RWPE1 (cell line): ENCODE measurements at regions not wholly inside any gene's neighbourhood (a gene's known extent, or its start where the extent isn't known, plus 50 kb on each side); places are given as distances from the start of the nearest gene placed in this dataset.

Experiments
- CTCF ChIA-PET: fragments of 350-600 bp; sonication (Branson Sonifier 250); formaldehyde crosslinking; extraction: SDS; loops from one replicate; lab custom pipeline; 2021; lab: Yijun Ruan, JAX
- POLR2A ChIA-PET: fragments of 400-600 bp; formaldehyde crosslinking; extraction: SDS; loops from one replicate; lab custom pipeline; 2020; ENCODE audit warnings: antibody characterized with exemption; ENCODE audit not compliant: low non-redundant PET; lab: Yijun Ruan, JAX
- DNase-seq: peaks from one replicate; pipeline ENCODE4 v3.0.0; 2012; ENCODE audit warnings: low spot score
- H3K27ac ChIP-seq: fragments of 450-650 bp; 2 replicates; pipeline ENCODE4 v1.5.1; 2017
- TF ChIP-seq, protein P1 (sequence below): fragments of 450-650 bp; conservative IDR thresholded peaks from 2 replicates; pipeline ENCODE4 v1.5.1; 2017; ENCODE audit warnings: low read depth, mild to moderate bottlenecking

DNA sequence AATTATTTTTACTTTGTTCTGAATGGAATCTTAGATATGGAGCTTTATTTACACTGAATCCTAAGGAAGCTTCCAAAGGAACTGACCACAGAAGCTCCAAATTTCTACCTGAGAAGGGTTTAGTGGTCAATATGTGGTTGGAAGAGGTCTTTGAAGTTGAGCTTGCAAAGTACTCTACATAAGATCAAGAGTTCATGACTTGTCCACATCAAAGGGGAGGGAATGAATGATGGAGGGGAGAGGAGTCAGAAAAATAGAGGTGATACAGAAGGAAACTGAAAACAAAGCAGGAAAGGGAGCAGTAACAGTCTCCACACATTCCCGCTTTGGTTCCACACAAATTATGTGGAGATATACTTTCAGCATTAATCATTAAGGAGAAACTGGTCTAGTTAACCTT is 450.9 kb downstream of the HINT1 start:
- POLR2A ChIA-PET, result no interaction called here
- CTCF ChIA-PET, result no interaction called here
- TF ChIP-seq, protein P1, sequence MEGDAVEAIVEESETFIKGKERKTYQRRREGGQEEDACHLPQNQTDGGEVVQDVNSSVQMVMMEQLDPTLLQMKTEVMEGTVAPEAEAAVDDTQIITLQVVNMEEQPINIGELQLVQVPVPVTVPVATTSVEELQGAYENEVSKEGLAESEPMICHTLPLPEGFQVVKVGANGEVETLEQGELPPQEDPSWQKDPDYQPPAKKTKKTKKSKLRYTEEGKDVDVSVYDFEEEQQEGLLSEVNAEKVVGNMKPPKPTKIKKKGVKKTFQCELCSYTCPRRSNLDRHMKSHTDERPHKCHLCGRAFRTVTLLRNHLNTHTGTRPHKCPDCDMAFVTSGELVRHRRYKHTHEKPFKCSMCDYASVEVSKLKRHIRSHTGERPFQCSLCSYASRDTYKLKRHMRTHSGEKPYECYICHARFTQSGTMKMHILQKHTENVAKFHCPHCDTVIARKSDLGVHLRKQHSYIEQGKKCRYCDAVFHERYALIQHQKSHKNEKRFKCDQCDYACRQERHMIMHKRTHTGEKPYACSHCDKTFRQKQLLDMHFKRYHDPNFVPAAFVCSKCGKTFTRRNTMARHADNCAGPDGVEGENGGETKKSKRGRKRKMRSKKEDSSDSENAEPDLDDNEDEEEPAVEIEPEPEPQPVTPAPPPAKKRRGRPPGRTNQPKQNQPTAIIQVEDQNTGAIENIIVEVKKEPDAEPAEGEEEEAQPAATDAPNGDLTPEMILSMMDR, result no peak
- H3K27ac ChIP-seq, result no peak overlapping the region
- no peak for DNase-seq

DNA sequence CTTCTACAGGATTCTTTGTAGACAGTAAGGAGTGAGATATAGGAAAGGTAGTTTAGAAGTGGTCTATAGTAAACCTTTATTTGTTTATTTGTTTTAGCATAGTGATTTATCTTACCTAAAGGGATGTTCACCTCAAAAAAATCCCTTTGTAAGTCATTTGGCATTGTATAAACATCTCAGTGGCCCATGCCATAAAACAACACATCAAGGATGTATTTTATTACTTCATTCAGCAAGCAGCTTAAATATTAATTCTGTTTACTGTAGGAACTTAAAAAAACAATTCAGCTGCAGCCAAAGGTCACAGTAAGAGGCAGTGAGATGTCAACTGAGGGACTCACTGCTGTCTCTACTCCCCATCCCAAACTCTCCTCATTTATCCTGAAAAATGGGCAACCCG is 452.7 kb downstream of the HINT1 start:
- ChIA-PET POLR2A (no interaction called here), CTCF (interaction anchor here (0.6 kb wide), 1 partner anchor 371 kb away, joined by 3 read pairs; no protein-coding TSS in a partner anchor)
- H3K27ac ChIP-seq, result no peak overlapping the region
- TF ChIP-seq, protein P1, result no peak
- DNase-seq, result no peak

DNA sequence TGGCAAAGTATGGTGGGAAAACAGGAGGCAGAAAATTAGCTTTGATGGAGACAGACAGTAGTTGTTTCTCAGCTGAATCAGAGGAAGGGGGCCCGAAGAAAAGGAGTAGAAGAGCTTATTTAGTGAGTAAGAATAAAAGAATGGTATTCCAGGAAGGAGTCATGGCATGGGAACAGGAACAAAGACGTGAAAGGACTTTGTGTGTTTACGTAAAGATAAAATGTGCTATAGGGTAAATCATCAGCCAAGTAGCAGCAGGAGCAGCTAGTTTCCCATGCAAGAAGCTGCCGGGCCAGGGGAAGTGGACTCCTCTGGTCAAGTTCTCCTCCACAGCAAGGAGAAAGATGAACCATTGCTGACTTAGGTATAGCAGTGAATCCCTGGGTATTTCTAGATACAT is 454.5 kb downstream of the HINT1 start:
- CTCF ChIA-PET, result no interaction called here
- TF ChIP-seq, protein P1, result no peak
- no peak overlapping the region for H3K27ac ChIP-seq
- DNase-seq, result peak; percentile 20
- POLR2A ChIA-PET, result no interaction called here

DNA sequence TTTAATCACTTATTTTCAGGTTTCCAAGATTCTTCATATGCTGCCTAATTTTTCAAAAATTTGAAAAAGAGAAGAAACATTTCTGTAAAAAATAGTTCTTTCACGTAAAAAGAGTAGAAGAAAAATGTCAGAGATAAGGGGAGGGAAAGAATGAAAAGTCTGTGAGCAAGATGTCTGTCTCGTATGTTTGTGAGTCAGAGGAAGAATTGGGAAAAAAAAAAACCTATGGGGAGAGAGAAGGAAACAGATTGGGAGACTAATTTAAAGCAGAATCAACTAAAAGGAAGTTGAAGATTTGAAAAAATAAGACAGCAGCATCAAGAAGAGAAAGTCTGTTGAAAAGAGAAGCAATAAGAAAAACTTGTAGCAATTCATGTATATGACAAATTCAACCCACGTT is 456.3 kb downstream of the HINT1 start:
- ChIA-PET CTCF (no interaction called here), POLR2A (no interaction called here)
- no peak for DNase-seq
- no peak overlapping the region for H3K27ac ChIP-seq
- TF ChIP-seq, protein P1, result no peak

DNA sequence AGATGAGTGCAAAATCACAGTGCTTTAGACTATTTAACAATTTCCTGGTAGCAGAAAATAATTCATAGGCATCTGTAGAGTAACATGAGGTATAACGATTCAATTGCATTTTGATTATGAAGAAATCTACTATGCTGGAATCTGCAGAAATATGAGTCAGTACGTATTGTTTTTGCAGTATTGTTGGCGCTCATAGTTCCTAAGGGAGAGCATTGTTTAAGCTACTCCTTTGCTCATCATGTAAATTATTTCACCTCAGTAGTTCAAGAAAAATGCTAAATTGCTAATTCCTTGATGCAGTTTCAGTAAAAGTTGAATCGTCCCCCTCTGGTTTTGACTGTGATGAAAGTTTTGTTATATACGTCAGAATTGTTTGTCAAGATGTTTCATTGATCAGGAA is 458.4 kb downstream of the HINT1 start:
- H3K27ac ChIP-seq, result no peak overlapping the region
- POLR2A ChIA-PET, result no interaction called here
- TF ChIP-seq, protein P1, result no peak
- no peak for DNase-seq
- CTCF ChIA-PET, result interaction anchor here (0.5 to 0.7 kb wide), 2 partner anchors 30 to 405 kb away, joined by 3 read pairs; no protein-coding TSS in a partner anchor

DNA sequence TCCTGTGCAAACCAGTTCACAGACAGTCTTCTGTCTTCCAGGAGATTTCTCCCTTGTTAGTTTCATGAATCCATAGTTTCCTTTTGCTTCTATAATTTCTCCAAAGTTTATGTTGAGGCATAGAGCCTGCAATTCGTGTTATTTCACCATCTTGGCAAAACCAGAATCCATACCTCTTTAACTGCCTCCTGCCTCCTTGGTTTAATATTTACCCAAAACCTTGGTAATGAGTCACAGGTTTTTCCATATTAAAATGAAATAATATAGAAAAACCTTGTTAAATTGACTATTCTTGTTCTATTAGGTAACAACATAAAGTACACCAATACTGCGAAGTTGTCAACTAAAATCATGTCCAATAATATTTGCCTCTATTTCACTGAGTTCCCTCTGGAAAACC is 459.7 kb downstream of the HINT1 start:
- TF ChIP-seq, protein P1, result no peak
- POLR2A ChIA-PET, result no interaction called here
- H3K27ac ChIP-seq, result no peak overlapping the region
- DNase-seq, result no peak
- CTCF ChIA-PET, result no interaction called here
